NCI-H2227 (cell line): ENCODE measurements at regions not wholly inside any gene's neighbourhood (a gene's known extent, or its start where the extent isn't known, plus 50 kb on each side); places are given as distances from the start of the nearest gene placed in this dataset.
A peak's percentile ranks its signal among the peaks of the same experiment; 100 is the strongest.
"Not testable (repeated sequence)": the region's sequence is repeated elsewhere in the genome, so short reads cannot be mapped to it uniquely, and the experiment has no call there.

ENCODE experiments used
- DNase-seq: peaks from one replicate; lab custom pipeline; 2025; ENCODE audit not compliant: unreplicated experiment; lab: John Stamatoyannopoulos, UW

DNA sequence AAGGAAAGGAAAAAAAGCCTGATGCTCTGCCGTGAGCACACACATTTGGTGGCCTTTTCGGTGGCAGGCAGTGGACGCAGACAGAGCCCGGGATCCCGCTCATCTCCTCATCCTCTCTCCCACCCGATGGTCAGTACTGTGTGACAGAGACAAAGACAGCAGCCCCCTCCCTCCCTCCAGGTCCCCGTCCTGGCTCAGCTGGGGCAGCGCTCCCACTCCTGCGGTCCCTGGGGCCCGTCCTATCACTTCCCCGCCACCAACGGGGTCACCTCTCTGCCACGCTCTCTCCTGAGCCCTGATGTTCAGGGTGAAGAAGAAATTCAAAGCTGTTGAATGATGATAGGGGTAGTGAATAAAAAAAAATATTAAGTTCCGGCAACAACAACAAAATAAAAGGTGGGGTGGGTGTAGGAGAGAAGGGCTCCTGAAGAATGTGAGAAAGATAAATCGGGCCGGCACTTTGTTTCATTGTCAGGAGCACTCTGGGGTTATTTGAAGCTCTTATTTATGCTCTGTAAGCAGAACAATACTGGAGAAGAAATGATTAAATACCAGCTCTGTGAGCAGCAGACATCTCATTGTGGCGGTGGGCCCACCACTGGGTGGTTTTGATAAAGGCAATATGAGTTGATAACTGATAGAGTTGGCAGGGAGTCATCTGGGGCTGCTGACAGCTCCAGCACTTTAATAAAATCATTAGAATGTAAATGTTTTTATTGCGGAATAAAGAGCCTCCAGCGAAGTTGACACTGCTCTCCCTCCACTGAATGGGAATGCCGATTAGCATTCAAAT is 417.7 kb downstream of the IRX1 start:
- no peak for DNase-seq

DNA sequence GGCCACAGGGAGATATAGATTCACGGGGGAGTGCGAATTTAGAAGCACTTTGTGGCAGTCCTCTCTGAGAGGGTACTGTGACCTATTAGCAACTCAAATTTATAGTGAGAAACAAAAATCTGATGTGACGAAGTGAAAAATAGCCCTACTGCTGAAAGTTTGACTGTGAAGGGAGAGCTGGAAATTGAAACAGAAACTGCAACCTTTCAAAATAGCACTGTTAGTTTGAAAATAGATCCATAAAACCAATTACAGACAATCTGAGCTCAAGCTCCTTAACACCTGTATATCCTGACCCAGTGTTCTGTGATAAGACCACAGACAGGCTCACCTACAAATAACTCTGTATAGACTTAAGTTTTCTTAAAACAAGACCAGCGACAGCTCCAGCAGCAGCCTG is 420.1 kb downstream of the IRX1 start:
- no peak for DNase-seq

DNA sequence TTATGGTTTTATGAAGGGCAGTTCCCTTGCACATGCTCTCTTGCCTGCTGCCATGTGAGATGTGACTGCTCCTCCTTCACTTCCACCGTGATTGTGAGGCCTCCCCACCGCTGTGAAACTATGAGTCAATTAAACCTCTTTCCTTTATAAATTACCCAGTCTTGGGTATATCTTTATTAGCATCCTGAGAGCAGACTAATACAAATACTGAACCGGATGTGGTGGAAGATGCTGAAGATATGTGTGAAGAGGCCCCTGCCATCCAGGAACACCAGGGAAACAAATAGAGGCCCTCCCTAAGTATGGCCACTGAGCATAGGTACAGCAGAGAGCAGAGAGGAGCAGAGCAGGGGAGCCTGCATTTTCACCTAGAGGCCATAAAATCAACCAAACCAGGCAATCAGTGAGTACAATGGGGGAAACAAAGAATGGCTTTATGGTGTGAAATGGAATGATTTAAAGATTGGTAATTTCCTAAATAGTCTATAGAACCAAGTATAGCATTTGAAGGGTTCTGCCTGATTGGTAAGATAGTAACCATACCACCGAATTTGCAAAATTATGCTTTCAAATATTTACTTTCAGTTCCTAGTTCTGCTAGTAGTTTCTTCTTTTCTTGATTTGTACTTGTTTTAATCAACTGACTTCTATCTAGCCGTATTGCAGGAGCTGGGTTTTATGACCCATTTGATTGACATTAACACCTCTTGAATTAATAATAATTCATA is 421.6 kb downstream of the IRX1 start:
- DNase-seq: no peak

GRCh38 chr5:4018007-4018406 is 422.4 kb downstream of the IRX1 start:
- DNase-seq: no peak

DNA sequence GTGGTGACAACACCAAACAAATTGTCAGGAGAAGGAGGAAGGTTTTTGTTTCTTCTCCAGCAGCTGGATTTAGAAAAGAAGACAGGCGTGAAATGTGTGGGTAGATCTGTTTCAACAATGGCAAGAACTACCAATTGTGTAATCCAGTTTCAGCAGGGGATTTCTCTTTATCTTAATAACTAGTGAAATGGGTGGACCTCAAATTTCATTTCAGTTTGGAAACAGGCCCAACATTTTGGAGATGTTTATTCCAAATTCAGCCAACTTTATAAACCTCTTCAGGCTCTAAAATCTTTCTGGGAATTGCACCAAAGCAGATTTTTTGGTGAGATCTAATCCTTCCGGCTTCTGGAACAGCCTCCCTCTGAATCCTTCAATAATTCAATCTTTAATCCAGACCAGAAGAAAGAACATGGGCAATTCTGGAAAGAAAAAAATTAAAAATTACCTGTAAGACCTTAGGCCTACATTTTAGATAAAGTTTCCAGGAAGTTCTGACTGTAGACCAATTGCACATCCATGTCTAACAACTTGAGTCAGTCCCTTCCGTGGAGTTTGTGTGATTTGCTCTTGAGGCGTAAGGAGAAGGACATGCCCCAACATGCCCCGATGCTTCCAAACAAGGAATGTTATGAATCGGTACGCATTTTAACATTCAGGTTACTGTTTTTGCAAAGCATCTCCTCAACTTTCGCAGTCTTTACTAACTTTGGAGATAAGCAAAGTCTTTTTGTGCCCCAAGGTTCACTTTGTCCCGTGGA is 423.6 kb downstream of the IRX1 start:
- no peak for DNase-seq

GRCh38 chr5:4019841-4020240 is 424.2 kb downstream of the IRX1 start:
- no peak for DNase-seq

DNA sequence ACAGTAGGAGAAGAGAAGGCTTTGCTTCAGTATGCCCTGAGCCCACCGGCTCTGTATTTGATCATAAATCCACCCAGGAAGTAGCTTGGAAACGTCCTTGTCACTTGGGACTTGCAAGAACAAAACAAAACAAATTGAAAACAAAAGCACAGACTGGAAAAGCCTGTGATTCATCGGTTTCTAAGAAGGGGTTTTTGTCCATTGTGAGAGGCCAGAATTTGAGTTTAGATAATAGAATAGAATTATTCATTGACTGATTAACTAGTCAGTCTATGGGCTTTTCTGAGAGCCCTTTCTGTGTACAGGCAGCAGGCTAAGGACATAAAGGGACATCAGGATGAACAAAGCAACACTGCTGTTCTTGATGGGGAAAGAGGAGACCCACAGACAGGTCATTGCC is 424.8 kb downstream of the IRX1 start:
- DNase-seq: no peak

DNA sequence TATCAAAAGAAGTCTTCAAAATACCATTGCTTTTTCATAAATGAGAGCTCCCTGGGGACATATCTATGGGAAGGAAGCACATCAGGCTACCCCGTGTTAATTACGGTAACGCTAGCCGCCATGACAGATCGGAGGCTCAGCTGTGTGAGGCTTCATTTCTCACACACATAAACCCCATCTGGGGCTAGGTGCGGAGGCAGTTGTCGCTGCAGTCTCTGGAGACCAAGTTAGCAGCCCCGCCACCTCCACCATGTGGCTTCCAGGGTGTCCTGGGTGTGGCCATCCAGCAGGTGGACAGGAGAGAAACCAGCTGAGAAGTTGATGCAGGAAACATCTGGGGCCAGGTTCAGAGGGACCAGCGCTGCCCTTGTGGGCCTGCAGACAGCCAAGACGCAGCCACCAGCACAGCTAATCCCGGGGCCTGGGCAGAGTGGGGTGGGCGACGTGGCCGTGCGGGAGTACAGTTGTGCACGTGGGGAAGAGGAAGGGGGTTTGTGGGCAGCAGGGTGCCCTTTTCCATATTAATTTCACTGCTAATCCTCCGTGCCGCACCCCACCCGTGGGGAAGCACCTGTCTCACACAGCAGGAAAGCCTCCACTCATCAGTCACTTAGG is 426.5 kb downstream of the IRX1 start:
- no peak for DNase-seq

DNA sequence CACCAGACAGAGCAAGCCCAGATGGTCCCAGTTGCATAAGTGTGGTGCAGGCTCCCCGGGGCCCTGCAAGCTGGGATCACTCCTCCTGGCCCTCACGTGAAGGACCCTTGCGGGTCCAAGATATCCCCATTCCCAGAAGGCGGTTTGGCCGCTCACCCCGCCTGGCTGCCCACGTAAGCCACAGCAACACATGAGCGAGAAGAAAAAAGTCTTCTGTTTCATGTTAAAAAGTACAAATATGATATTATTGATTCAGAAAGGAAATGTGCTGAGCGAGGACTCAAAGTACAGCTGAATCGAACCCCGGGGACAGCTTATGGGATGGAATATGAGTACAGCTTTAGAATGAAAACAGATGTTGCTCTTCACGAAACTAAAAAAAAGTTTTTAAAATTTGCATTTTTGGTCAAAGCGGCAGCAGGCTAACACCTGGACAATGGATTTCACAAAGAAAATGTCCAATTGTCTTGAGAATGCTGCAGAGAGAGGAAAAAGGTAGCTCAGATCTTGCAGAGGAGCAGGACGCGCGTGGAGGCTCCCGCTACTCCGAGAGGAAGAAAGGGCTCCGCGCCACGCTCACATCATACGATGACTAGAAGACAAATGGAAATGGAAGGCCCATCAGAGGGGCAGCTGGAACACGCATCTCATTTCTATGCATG is 427.6 kb downstream of the IRX1 start:
- no peak for DNase-seq

GRCh38 chr5:4023753-4024335 is 428.2 kb downstream of the IRX1 start:
- DNase-seq: no peak

DNA sequence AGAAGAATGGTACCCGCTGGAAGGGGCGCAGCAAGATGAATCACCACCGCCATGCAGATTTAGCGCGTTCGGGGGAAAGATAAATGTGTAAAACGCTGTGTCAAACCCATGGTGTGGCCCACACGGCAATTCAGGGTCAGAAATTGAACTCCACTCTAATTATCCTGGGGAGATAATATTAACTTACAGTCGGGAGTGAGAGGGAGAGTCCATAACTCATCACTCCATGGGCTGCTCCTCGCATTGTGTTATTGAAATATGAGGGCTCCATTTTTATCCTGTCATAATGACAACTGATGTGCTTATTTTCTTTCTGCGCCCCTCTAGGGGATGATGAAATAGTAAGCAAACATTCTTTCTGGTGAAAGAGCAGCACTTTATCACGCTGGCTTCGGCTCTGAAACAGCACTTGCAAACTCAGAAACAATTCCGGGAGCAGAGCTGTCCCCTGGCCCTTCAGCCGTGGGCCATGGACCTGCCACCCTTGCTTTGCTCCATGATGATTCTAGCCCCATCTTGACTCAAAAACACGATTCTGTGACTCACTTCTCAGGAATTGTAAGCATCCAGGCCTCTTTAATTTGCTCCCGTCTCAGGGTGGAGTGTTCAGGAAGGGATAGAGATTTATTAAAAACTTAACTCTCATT is 431.6 kb downstream of the IRX1 start:
- peak; percentile 56 for DNase-seq

DNA sequence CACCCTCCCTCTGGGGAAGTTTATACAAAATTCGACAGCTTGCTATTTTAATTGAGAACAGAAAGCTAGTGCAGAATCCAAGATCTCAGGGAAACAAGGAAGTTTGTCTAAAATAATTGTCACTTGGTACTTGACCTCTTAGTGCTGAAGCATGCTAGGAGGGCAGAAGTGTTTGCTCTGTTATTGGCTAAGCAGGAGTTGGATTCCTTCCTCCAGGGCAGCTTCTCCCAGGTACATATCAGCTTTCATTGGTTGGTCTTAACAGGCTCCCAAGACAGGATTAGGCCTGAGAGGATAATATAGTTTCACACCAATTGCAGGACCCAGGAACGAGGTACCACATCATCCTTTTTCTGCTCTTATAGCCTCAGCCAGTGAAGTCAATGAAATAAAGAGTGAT is 432.8 kb downstream of the IRX1 start:
- DNase-seq: no peak

GRCh38 chr5:4033546-4033945 is 437.9 kb downstream of the IRX1 start:
- DNase-seq: not testable (repeated sequence)

DNA sequence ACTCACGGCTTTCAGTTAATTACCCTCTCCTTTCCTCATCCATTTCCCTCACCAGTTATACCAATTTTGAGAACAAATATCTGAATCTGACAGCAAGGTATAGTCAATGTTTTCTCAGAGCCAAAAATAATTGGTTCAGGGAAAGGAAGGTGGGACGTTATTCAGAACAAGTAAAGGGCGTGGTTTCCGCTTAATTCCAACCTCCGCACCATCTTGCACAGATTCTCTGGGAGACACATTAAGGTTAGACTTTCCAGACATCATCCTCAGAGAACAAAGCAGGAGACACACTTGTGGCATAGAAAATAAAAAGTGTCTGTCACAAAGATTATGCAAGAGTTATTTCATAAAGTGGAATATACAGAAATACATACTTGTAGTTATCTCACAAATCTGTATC is 441.2 kb downstream of the IRX1 start:
- DNase-seq: no peak

DNA sequence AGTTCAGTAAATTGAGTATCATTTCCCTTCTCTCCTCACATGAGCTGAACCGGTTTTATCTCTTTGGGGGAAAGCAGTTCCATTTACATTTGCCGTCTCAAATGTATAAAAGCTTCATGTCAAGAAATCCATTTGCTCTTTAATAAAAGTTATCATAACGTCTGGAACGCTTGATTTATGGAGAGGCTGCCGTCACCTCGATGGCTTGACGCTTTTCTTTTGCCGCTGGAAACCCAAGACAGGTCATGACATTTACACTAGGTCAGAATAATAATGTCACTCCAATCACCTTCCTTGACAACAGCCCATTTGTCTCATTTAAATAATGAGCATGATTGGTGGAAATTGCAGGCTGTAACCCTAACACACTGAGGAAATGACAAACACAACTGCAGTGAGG is 443.4 kb downstream of the IRX1 start:
- DNase-seq: no peak

GRCh38 chr5:4042311-4042710 is 446.7 kb downstream of the IRX1 start:
- DNase-seq: no peak

GRCh38 chr5:4043135-4043534 is 447.5 kb downstream of the IRX1 start:
- no peak for DNase-seq

- no peak for DNase-seq
Measured at GRCh38 chr5:4044881-4045280, 449.2 kb downstream of the IRX1 start.

- DNase-seq: no peak
Measured at GRCh38 chr5:4048398-4048797, 452.8 kb downstream of the IRX1 start.

DNA sequence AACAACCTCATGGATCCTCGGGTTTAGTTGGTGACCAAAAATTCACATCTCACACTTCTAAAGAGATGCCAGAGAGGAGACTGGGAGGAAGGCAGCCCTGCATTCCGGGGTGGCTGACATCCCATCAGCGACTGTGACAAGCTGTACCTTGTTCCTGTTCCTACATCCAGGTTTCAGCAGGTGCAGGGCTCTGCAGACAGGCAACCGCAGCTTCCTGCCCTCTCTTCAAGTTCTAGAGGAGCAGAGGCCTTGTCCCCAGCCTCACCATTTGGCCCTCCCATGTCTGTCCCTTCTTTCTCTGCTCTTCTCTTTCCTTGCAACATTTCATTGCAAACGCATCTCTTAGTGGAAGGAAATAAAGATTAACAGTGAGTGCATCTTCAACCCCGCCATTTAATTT is 454.6 kb downstream of the IRX1 start:
- DNase-seq: no peak
